ENCODE measurements at regions not wholly inside any gene's neighbourhood (a gene's known extent, or its start where the extent isn't known, plus 50 kb on each side); places are given as distances from the start of the nearest gene placed in this dataset.

GRCh38 chr12:100706033-100706432, 88.5 kb upstream of the ANO4 start:
- no peak for DNase-seq
- intact Hi-C loops (cut with DNase I; ENCODE audit: low total_unique reads) = no loop called here
- TF ChIP-seq CTCF (IDR thresholded peaks at IDR 0.05) = no peak
- no peak for TF ChIP-seq POLR2A (IDR thresholded peaks at IDR 0.05)
- H3K36me3 ChIP-seq = no peaks in the 10 kb centered on the region
- no peak overlapping the region for H3K27ac ChIP-seq
- H3K4me3 ChIP-seq = no peak overlapping the region
- no peaks in the 10 kb centered on the region for H3K4me1 ChIP-seq
- no peaks in the 10 kb centered on the region for H3K9me3 ChIP-seq
- H3K27me3 ChIP-seq = no peaks in the 10 kb centered on the region

- no peak overlapping the region for H3K27ac ChIP-seq
- H3K27me3 ChIP-seq = no peaks in the 10 kb centered on the region
- intact Hi-C loops (cut with DNase I; ENCODE audit: low total_unique reads) = no loop called here
- H3K9me3 ChIP-seq = no peaks in the 10 kb centered on the region
- no peak overlapping the region for H3K4me3 ChIP-seq
- no peaks in the 10 kb centered on the region for H3K4me1 ChIP-seq
- no peak for DNase-seq
- TF ChIP-seq POLR2A (IDR thresholded peaks at IDR 0.05) = no peak
- TF ChIP-seq CTCF (IDR thresholded peaks at IDR 0.05) = no peak
- no peaks in the 10 kb centered on the region for H3K36me3 ChIP-seq
Observed at GRCh38 chr12:100708591-100708990, 86.0 kb upstream of the ANO4 start.

- no peaks in the 10 kb centered on the region for H3K9me3 ChIP-seq
- intact Hi-C loops (cut with DNase I; ENCODE audit: low total_unique reads) = no loop called here
- no peaks in the 10 kb centered on the region for H3K4me1 ChIP-seq
- no peaks in the 10 kb centered on the region for H3K27me3 ChIP-seq
- no peak for DNase-seq
- no peak overlapping the region for H3K27ac ChIP-seq
- H3K36me3 ChIP-seq = no peaks in the 10 kb centered on the region
- no peak overlapping the region for H3K4me3 ChIP-seq
- no peak for TF ChIP-seq POLR2A (IDR thresholded peaks at IDR 0.05)
- TF ChIP-seq CTCF (IDR thresholded peaks at IDR 0.05) = no peak
Observed at GRCh38 chr12:100715976-100716944, 78.3 kb upstream of the ANO4 start.

GRCh38 chr12:100716945-100717732, 77.4 kb upstream of the ANO4 start:
- H3K4me1 ChIP-seq = no peaks in the 10 kb centered on the region
- TF ChIP-seq CTCF (IDR thresholded peaks at IDR 0.05) = no peak
- TF ChIP-seq POLR2A (IDR thresholded peaks at IDR 0.05) = no peak
- no peaks in the 10 kb centered on the region for H3K36me3 ChIP-seq
- H3K27me3 ChIP-seq = no peaks in the 10 kb centered on the region
- H3K27ac ChIP-seq = no peak overlapping the region
- DNase-seq = no peak
- intact Hi-C loops (cut with DNase I; ENCODE audit: low total_unique reads) = no loop called here
- no peak overlapping the region for H3K4me3 ChIP-seq
- H3K9me3 ChIP-seq = no peaks in the 10 kb centered on the region

- intact Hi-C loops (cut with DNase I; ENCODE audit: low total_unique reads) = no loop called here
- TF ChIP-seq CTCF (IDR thresholded peaks at IDR 0.05) (no peak), POLR2A (IDR thresholded peaks at IDR 0.05) (no peak)
- H3K27me3 ChIP-seq = no peaks in the 10 kb centered on the region
- no peaks in the 10 kb centered on the region for H3K36me3 ChIP-seq
- H3K27ac ChIP-seq = no peak overlapping the region
- no peaks in the 10 kb centered on the region for H3K4me1 ChIP-seq
- H3K9me3 ChIP-seq = no peaks in the 10 kb centered on the region
- DNase-seq = no peak
- H3K4me3 ChIP-seq = no peak overlapping the region
Observed at GRCh38 chr12:100717733-100718067, 76.9 kb upstream of the ANO4 start.

Measured in uterus (tissue), 3 donors.